ENCODE measurements at regions not wholly inside any gene's neighbourhood (a gene's known extent, or its start where the extent isn't known, plus 50 kb on each side); places are given as distances from the start of the nearest gene placed in this dataset.

- no peak overlapping the region for H3K4me3 ChIP-seq (replicated peaks in 1 of 2; ENCODE audit: low read depth in 2 of 2, low read length in 2 of 2)
- no peak for DNase-seq (ENCODE audit: low read depth in 2 of 2)
- TF ChIP-seq CTCF (IDR thresholded peaks at IDR 0.05; ENCODE audit: low read depth, low read length) = no peak
Measured at GRCh38 chr3:150357923-150358607, 50.0 kb upstream of the TSC22D2 start.

GRCh38 chr3:150357140-150357539 is 51.0 kb upstream of the TSC22D2 start:
- DNase-seq (ENCODE audit: low read depth in 2 of 2) = no peak
- H3K4me3 ChIP-seq (replicated peaks in 1 of 2; ENCODE audit: low read depth in 2 of 2, low read length in 2 of 2) = no peak overlapping the region
- TF ChIP-seq CTCF (IDR thresholded peaks at IDR 0.05; ENCODE audit: low read depth, low read length) = no peak

GRCh38 chr3:150355574-150355973 is 52.5 kb upstream of the TSC22D2 start:
- no peak overlapping the region for H3K4me3 ChIP-seq (replicated peaks in 1 of 2; ENCODE audit: low read depth in 2 of 2, low read length in 2 of 2)
- DNase-seq (ENCODE audit: low read depth in 2 of 2) = no peak
- TF ChIP-seq CTCF (IDR thresholded peaks at IDR 0.05; ENCODE audit: low read depth, low read length) = no peak

- no peak for TF ChIP-seq CTCF (IDR thresholded peaks at IDR 0.05; ENCODE audit: low read depth, low read length)
- H3K4me3 ChIP-seq (replicated peaks in 1 of 2; ENCODE audit: low read depth in 2 of 2, low read length in 2 of 2) = no peak overlapping the region
- DNase-seq (ENCODE audit: low read depth in 2 of 2) = no peak
Measured at GRCh38 chr3:150352931-150353330, 55.2 kb upstream of the TSC22D2 start.

GRCh38 chr3:150351398-150351797 is 56.7 kb upstream of the TSC22D2 start:
- no peak overlapping the region for H3K4me3 ChIP-seq (replicated peaks in 1 of 2; ENCODE audit: low read depth in 2 of 2, low read length in 2 of 2)
- no peak for DNase-seq (ENCODE audit: low read depth in 2 of 2)
- no peak for TF ChIP-seq CTCF (IDR thresholded peaks at IDR 0.05; ENCODE audit: low read depth, low read length)

- DNase-seq (ENCODE audit: low read depth in 2 of 2) = peak in 1 of 2 donors; percentile 64
- no peak overlapping the region for H3K4me3 ChIP-seq (replicated peaks in 1 of 2; ENCODE audit: low read depth in 2 of 2, low read length in 2 of 2)
- no peak for TF ChIP-seq CTCF (IDR thresholded peaks at IDR 0.05; ENCODE audit: low read depth, low read length)
Measured at GRCh38 chr3:150349314-150350097, 58.6 kb upstream of the TSC22D2 start.
